Hepatocyte (in vitro differentiated cells): ENCODE measurements at regions not wholly inside any gene's neighbourhood (a gene's known extent, or its start where the extent isn't known, plus 50 kb on each side); places are given as distances from the start of the nearest gene placed in this dataset.

Experiments used
- DNase-seq: peaks from one replicate; pipeline ENCODE4 v3.0.0-alpha.2; 2016; ENCODE audit warnings: low spot score
- H2AFZ ChIP-seq: fragments of 200-600 bp; sonication (generic); 2 replicates; pipeline ENCODE4 v1.6.0; 2016; ENCODE audit warnings: antibody characterized with exemption, mild to moderate bottlenecking
- H3K27ac ChIP-seq: fragments of 200-600 bp; sonication (generic); 2 replicates; pipeline ENCODE4 v1.5.1; 2016; ENCODE audit warnings: mild to moderate bottlenecking
- H3K27me3 ChIP-seq: fragments of 200-600 bp; sonication (generic); 2 replicates; pipeline ENCODE4 v1.6.1; 2016
- H3K36me3 ChIP-seq: fragments of 200-600 bp; sonication (generic); replicated peaks from 2 replicates; pipeline ENCODE4 v1.5.1; 2016; ENCODE audit warnings: low read depth; ENCODE audit not compliant: insufficient read depth
- H3K4me1 ChIP-seq: fragments of 200-600 bp; sonication (generic); 2 replicates; pipeline ENCODE4 v1.5.1; 2016; ENCODE audit warnings: mild to moderate bottlenecking, moderate library complexity; ENCODE audit not compliant: insufficient read depth
- H3K4me2 ChIP-seq: fragments of 200-600 bp; sonication (generic); 2 replicates; pipeline ENCODE4 v1.6.0; 2016
- H3K4me3 ChIP-seq: fragments of 200-600 bp; sonication (generic); 2 replicates; pipeline ENCODE4 v1.5.1; 2016; ENCODE audit warnings: mild to moderate bottlenecking
- H3K79me2 ChIP-seq: fragments of 200-600 bp; sonication (generic); 2 replicates; pipeline ENCODE4 v1.6.0; 2017; ENCODE audit warnings: mild to moderate bottlenecking
- H3K9me2 ChIP-seq: fragments of 200-600 bp; sonication (generic); replicated peaks from 2 replicates; pipeline ENCODE4 v1.6.0; 2017; ENCODE audit warnings: mild to moderate bottlenecking; ENCODE audit not compliant: insufficient read depth
- H3K9me3 ChIP-seq: fragments of 200-600 bp; sonication (generic); 2 replicates; pipeline ENCODE4 v1.5.1; 2016; ENCODE audit warnings: low read depth, mild to moderate bottlenecking
- H4K20me1 ChIP-seq: fragments of 200-600 bp; sonication (generic); 2 replicates; pipeline ENCODE4 v1.6.0; 2016; ENCODE audit warnings: mild to moderate bottlenecking; ENCODE audit not compliant: insufficient read depth, poor library complexity, severe bottlenecking
- EZH2 ChIP-seq: fragments of 200-600 bp; sonication (generic); IDR thresholded peaks from 2 replicates; pipeline ENCODE4 v1.6.1; 2016; ENCODE audit warnings: antibody characterized with exemption, mild to moderate bottlenecking, borderline replicate concordance
- EZH2phosphoT487 ChIP-seq: fragments of 200-600 bp; sonication (generic); IDR thresholded peaks from one replicate; pipeline ENCODE4 v1.6.1; 2018; ENCODE audit warnings: antibody characterized with exemption, mild to moderate bottlenecking, low read depth, moderate library complexity; ENCODE audit not compliant: unreplicated experiment, severe bottlenecking
- WGBS: methylation state at CpG from one replicate; pipeline ENCODE4 v1.1.6; 2016; ENCODE audit warnings: low lambda C conversion rate; ENCODE audit errors: missing lambda C conversion rate; 5-methylcytosine and 5-hydroxymethylcytosine counted together
- TF ChIP-seq, protein P1 (sequence below): fragments of 200-600 bp; sonication (generic); IDR thresholded peaks from 2 replicates; pipeline ENCODE4 v1.5.1; 2016; ENCODE audit warnings: antibody characterized with exemption, mild to moderate bottlenecking; ENCODE audit not compliant: poor library complexity

DNA sequence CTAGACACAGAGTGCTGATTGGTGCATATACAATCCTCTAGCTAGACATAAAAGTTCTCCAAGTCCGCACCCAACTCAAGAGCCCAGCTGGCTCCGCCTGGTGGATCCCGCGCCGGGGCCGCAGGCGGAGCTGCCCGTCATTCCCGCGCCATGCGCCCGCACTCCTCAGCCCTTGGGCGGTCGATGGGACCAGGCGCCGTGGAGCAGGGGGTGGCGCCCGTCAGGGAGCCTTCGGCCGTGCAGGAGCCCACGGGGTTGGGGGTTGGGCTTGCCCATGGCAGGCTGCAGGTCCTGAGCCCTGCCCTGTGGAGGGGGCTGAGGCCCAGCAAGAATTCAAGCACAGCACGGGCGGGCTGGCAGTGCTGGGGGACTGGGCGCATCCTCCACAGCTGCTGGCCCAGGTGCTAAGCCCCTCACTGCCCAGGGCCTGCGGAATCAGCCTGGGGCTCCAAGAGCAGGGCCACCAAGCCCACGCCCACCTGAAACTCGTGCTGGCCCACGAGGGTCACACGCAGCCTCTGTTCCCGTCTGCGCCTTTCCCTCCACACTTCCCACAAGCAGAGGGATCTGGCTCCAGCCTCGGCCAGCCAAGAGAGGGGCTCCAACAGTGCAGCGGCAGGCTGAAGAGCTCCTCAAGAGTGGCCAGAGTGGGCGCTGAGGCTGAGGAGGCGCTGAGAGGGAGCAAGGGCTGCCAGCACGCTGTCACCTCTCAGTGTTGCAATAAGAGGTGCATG lies 604.2 kb upstream of the POM121L12 start:
- no peak overlapping the region for H3K27ac ChIP-seq
- no peak overlapping the region for H3K4me2 ChIP-seq
- no peaks in the 10 kb centered on the region for H4K20me1 ChIP-seq
- no peaks in the 10 kb centered on the region for H3K27me3 ChIP-seq
- DNase-seq: no peak
- 94% methylated on average over 28 of the region's 36 CpGs for WGBS
- no peak overlapping the region for H2AFZ ChIP-seq
- no peak for TF ChIP-seq EZH2
- no peak for TF ChIP-seq EZH2phosphoT487
- TF ChIP-seq, protein P1, sequence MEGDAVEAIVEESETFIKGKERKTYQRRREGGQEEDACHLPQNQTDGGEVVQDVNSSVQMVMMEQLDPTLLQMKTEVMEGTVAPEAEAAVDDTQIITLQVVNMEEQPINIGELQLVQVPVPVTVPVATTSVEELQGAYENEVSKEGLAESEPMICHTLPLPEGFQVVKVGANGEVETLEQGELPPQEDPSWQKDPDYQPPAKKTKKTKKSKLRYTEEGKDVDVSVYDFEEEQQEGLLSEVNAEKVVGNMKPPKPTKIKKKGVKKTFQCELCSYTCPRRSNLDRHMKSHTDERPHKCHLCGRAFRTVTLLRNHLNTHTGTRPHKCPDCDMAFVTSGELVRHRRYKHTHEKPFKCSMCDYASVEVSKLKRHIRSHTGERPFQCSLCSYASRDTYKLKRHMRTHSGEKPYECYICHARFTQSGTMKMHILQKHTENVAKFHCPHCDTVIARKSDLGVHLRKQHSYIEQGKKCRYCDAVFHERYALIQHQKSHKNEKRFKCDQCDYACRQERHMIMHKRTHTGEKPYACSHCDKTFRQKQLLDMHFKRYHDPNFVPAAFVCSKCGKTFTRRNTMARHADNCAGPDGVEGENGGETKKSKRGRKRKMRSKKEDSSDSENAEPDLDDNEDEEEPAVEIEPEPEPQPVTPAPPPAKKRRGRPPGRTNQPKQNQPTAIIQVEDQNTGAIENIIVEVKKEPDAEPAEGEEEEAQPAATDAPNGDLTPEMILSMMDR: no peak
- H3K9me3 ChIP-seq: no peaks in the 10 kb centered on the region
- no peaks in the 10 kb centered on the region for H3K9me2 ChIP-seq
- H3K79me2 ChIP-seq: no peaks in the 10 kb centered on the region
- H3K36me3 ChIP-seq: no peaks in the 10 kb centered on the region
- no peaks in the 10 kb centered on the region for H3K4me1 ChIP-seq
- H3K4me3 ChIP-seq: no peak overlapping the region

DNA sequence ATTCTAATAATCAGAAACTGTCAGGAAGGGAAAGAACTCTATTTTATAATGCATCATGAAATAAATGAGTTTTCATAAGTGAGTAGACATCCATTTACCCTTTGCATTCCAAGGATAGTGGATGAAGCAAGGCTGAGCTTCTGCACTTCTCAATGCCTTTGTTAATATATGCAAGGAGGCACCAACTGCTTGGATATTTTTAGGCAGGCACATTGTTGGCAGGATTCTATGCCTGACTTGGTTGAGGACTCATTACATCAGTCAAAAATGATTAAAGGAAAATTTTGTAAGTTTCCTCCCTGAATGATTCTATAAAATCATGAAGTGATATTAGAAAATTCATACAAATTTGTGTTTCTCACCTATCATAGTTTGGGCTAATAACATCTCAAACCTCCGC lies 612.2 kb upstream of the POM121L12 start:
- Histone ChIP-seq H3K36me3 (no peaks in the 10 kb centered on the region), H3K9me2 (no peaks in the 10 kb centered on the region), H3K79me2 (no peaks in the 10 kb centered on the region), H3K27ac (no peak overlapping the region), H4K20me1 (no peaks in the 10 kb centered on the region), H3K9me3 (no peaks in the 10 kb centered on the region), H3K27me3 (no peaks in the 10 kb centered on the region), H3K4me1 (no peaks in the 10 kb centered on the region), H2AFZ (no peak overlapping the region), H3K4me3 (no peak overlapping the region), H3K4me2 (no peak overlapping the region)
- WGBS: 86% methylated on average over 1 of the region's 1 CpG
- TF ChIP-seq EZH2 (no peak), EZH2phosphoT487 (no peak)
- TF ChIP-seq, protein P1: no peak
- no peak for DNase-seq

GRCh38 chr7:52413051-52413450 lies 622.4 kb upstream of the POM121L12 start:
- H2AFZ ChIP-seq: no peak overlapping the region
- H3K4me1 ChIP-seq: no peaks in the 10 kb centered on the region
- H3K9me2 ChIP-seq: no peaks in the 10 kb centered on the region
- no peak overlapping the region for H3K27ac ChIP-seq
- no peak overlapping the region for H3K4me2 ChIP-seq
- no peaks in the 10 kb centered on the region for H4K20me1 ChIP-seq
- DNase-seq: no peak
- WGBS: 70% methylated on average over 5 of the region's 5 CpGs
- H3K36me3 ChIP-seq: no peaks in the 10 kb centered on the region
- H3K27me3 ChIP-seq: no peaks in the 10 kb centered on the region
- TF ChIP-seq EZH2phosphoT487 (no peak), EZH2 (no peak)
- TF ChIP-seq, protein P1: no peak
- H3K4me3 ChIP-seq: no peak overlapping the region
- no peaks in the 10 kb centered on the region for H3K79me2 ChIP-seq
- no peaks in the 10 kb centered on the region for H3K9me3 ChIP-seq
